CD14-positive monocyte (primary cell): ENCODE measurements at regions not wholly inside any gene's neighbourhood (a gene's known extent, or its start where the extent isn't known, plus 50 kb on each side); places are given as distances from the start of the nearest gene placed in this dataset.

Experiments
- DNase-seq, 3 donors: peaks; one replicate each; pipeline ENCODE4 v3.0.0-alpha.2; 2011 to 2022
- H2AFZ ChIP-seq: 2 replicates; pipeline ENCODE4 v1.6.0; 2012; ENCODE audit warnings: mild to moderate bottlenecking, low read depth, low read length, inconsistent platforms; ENCODE audit not compliant: insufficient read depth, poor library complexity, severe bottlenecking
- H3K27ac ChIP-seq, 2 donors: 1 replicate in 1 of 2; 2 replicates in 1 of 2; pipeline ENCODE4 v1.5.1; 2012 to 2013; ENCODE audit warnings: low read length in 2 of 2, control low read depth in 1 of 2, inconsistent platforms in 1 of 2, low read depth in 1 of 2, mild to moderate bottlenecking in 1 of 2
- H3K27me3 ChIP-seq, 2 donors: one replicate each; pipeline versions ENCODE4 v1.6.0 to v1.6.1; 2011 to 2013; ENCODE audit warnings: low read length in 2 of 2; ENCODE audit not compliant: control insufficient read depth in 2 of 2, insufficient read depth in 2 of 2
- H3K36me3 ChIP-seq, 2 donors: replicated peaks in 1 of 2; 1 replicate in 1 of 2; 2 replicates in 1 of 2; pipeline versions ENCODE4 v1.5.1 to v1.6.1; 2012 to 2013; ENCODE audit warnings: low read length in 2 of 2, control low read depth in 1 of 2, inconsistent platforms in 1 of 2, mild to moderate bottlenecking in 1 of 2; ENCODE audit not compliant: insufficient read depth in 2 of 2, control insufficient read depth in 1 of 2
- H3K4me1 ChIP-seq, 2 donors: 1 replicate in 1 of 2; 2 replicates in 1 of 2; pipeline versions ENCODE4 v1.5.1 to v1.6.1; 2012 to 2013; ENCODE audit warnings: low read length in 2 of 2, control low read depth in 1 of 2, inconsistent platforms in 1 of 2, mild to moderate bottlenecking in 1 of 2, moderate library complexity in 1 of 2; ENCODE audit not compliant: insufficient read depth in 2 of 2, control insufficient read depth in 1 of 2
- H3K4me2 ChIP-seq: replicated peaks from 2 replicates; pipeline ENCODE3; 2012; ENCODE audit warnings: low read length, moderate library complexity, mild to moderate bottlenecking; ENCODE audit not compliant: poor library complexity, severe bottlenecking; ENCODE audit errors: extremely low read depth
- H3K4me3 ChIP-seq, 3 experiments: fragments of 200-600 bp in 1 of 3; sonication (generic) in 1 of 3; replicated peaks in 1 of 3; 1 replicate in 2 of 3; 2 replicates in 1 of 3; pipeline ENCODE4 v1.5.1; 2011 to 2013; ENCODE audit warnings: low read length in 3 of 3, mild to moderate bottlenecking in 3 of 3, control low read depth in 2 of 3, low read depth in 2 of 3, inconsistent platforms in 1 of 3, moderate library complexity in 1 of 3
- H3K79me2 ChIP-seq: 2 replicates; pipeline ENCODE4 v1.6.0; 2012; ENCODE audit warnings: mild to moderate bottlenecking, control low read depth, inconsistent platforms, low read length, moderate library complexity; ENCODE audit not compliant: insufficient read depth
- H3K9ac ChIP-seq: 2 replicates; pipeline ENCODE4 v1.6.0; 2017; ENCODE audit warnings: low read length, mild to moderate bottlenecking; ENCODE audit not compliant: insufficient read depth, poor library complexity, severe bottlenecking
- H3K9me3 ChIP-seq, 2 donors: replicated peaks in 1 of 2; 1 replicate in 1 of 2; 2 replicates in 1 of 2; pipeline versions ENCODE4 v1.5.1 to v1.6.1; 2012 to 2013; ENCODE audit warnings: low read length in 2 of 2, control low read depth in 1 of 2; ENCODE audit not compliant: control insufficient read depth in 1 of 2, insufficient read depth in 1 of 2
- H4K20me1 ChIP-seq: 2 replicates; pipeline ENCODE4 v1.6.0; 2012; ENCODE audit warnings: mild to moderate bottlenecking, low read length, control low read depth, moderate library complexity; ENCODE audit not compliant: insufficient read depth
- H3K27ac Mint-ChIP-seq, 7 donors: one replicate each; pipeline ENCODE4 v1.8.0; 2020; ENCODE audit warnings: mild to moderate bottlenecking in 7 of 7, mixed read lengths in 7 of 7, moderate library complexity in 6 of 7, inconsistent platforms in 2 of 7
- H3K27me3 Mint-ChIP-seq, 3 donors: one replicate each; pipeline ENCODE4 v1.8.0; 2021 to 2022; ENCODE audit warnings: low read depth in 3 of 3, mild to moderate bottlenecking in 3 of 3, mixed read lengths in 3 of 3, moderate library complexity in 3 of 3, inconsistent platforms in 1 of 3
- H3K36me3 Mint-ChIP-seq, 2 donors: one replicate each; pipeline ENCODE4 v1.8.0; 2020; ENCODE audit warnings: mixed read lengths in 2 of 2, inconsistent platforms in 1 of 2, mild to moderate bottlenecking in 1 of 2
- H3K4me1 Mint-ChIP-seq: one replicate; pipeline ENCODE4 v1.8.0; 2020; ENCODE audit warnings: mild to moderate bottlenecking, mixed read lengths
- H3K4me3 Mint-ChIP-seq, 2 donors: one replicate each; pipeline ENCODE4 v1.8.0; 2020; ENCODE audit warnings: mild to moderate bottlenecking in 2 of 2, mixed read lengths in 2 of 2, moderate library complexity in 1 of 2
- H3K9me3 Mint-ChIP-seq, 7 donors: one replicate each; pipeline ENCODE4 v1.8.0; 2020 to 2022; ENCODE audit warnings: mixed read lengths in 7 of 7, mild to moderate bottlenecking in 6 of 7, moderate library complexity in 6 of 7, inconsistent platforms in 2 of 7
- WGBS: methylation state at CpG from one replicate; pipeline ENCODE4 v1.1.5; 2013; ENCODE audit warnings: missing lambda C conversion rate; ENCODE audit not compliant: insufficient coverage; 5-methylcytosine and 5-hydroxymethylcytosine counted together
- intact Hi-C, 2 donors: fragments of 100-400 bp; cut with micrococcal nuclease; formaldehyde crosslinking; loops; one replicate each; pipeline versions ENCODE4 v1.15.0 to v1.15.1; 2023
- TF ChIP-seq, protein P1 (sequence below): fragments of 200-600 bp; IDR thresholded peaks from one replicate; pipeline ENCODE4 v1.8.0; 2022; ENCODE audit warnings: antibody characterized with exemption, mild to moderate bottlenecking

DNA sequence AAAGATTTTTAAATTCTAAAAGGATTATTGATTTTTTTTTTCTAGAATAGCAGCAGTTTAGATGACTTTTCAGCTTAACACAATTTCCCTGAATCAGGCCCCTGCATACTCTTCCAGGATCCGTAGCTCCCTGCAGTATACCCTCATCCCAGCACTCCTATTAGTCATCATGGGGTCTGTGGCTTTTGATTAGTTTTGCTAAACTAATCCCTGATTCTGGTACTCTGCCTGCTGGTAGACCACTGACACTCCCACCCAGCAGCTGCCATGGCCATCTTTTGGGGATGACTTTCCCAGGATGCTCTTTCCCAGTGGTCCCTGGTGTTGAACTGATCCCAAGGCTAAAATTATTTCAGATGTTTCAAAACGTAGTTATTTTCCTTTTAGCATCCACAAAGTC lies 802.0 kb downstream of the RAPGEF2 start:
- H3K4me3 Mint-ChIP-seq, result no peak overlapping the region
- no peak for DNase-seq
- H3K27ac Mint-ChIP-seq, result no peak overlapping the region
- Histone ChIP-seq H3K4me1 (no peaks in the 10 kb centered on the region), H3K4me2 (no peak overlapping the region), H4K20me1 (no peaks in the 10 kb centered on the region), H3K27me3 (no peaks in the 10 kb centered on the region), H3K4me3 (no peak overlapping the region), H3K79me2 (no peaks in the 10 kb centered on the region), H3K9me3 (peaks cover 0 to 10% of the 10 kb centered on the region in 2 donors), H3K27ac (no peak overlapping the region), H3K9ac (no peak overlapping the region), H2AFZ (no peak overlapping the region), H3K36me3 (no peaks in the 10 kb centered on the region)
- WGBS, result 75% methylated on average over 1 of the region's 2 CpGs
- no peaks in the 10 kb centered on the region for H3K4me1 Mint-ChIP-seq
- H3K36me3 Mint-ChIP-seq, result no peaks in the 10 kb centered on the region
- H3K27me3 Mint-ChIP-seq, result peaks cover 0 to 3% (median 2%) of the 10 kb centered on the region in 3 donors
- intact Hi-C loops, result no loop called here
- TF ChIP-seq, protein P1, sequence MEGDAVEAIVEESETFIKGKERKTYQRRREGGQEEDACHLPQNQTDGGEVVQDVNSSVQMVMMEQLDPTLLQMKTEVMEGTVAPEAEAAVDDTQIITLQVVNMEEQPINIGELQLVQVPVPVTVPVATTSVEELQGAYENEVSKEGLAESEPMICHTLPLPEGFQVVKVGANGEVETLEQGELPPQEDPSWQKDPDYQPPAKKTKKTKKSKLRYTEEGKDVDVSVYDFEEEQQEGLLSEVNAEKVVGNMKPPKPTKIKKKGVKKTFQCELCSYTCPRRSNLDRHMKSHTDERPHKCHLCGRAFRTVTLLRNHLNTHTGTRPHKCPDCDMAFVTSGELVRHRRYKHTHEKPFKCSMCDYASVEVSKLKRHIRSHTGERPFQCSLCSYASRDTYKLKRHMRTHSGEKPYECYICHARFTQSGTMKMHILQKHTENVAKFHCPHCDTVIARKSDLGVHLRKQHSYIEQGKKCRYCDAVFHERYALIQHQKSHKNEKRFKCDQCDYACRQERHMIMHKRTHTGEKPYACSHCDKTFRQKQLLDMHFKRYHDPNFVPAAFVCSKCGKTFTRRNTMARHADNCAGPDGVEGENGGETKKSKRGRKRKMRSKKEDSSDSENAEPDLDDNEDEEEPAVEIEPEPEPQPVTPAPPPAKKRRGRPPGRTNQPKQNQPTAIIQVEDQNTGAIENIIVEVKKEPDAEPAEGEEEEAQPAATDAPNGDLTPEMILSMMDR, result no peak
- peaks cover 0 to 6% (median 2%) of the 10 kb centered on the region in 7 donors for H3K9me3 Mint-ChIP-seq

DNA sequence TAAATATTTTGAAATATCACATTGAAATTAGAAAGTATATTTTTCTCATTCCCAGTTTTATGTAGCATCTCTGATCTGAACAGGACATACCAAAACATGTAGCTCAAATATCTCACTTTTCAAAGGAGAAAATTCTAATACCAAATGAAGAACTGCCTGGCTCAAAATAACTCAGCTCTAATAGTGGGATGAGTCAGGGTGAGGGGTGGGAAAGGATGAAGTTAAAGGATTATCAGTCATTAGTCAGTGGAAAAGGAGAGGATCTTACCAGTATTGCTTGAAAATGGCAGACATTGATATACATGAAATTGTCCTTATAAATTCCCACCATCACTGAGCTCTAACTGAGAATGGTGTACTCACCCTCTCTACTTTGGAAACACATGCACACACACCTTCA lies 803.2 kb downstream of the RAPGEF2 start:
- Mint-ChIP-seq H3K9me3 (peaks cover 0 to 6% (median 0%) of the 10 kb centered on the region in 7 donors), H3K4me1 (no peaks in the 10 kb centered on the region), H3K27me3 (no peaks in the 10 kb centered on the region), H3K27ac (no peak overlapping the region), H3K4me3 (no peak overlapping the region), H3K36me3 (no peaks in the 10 kb centered on the region)
- Histone ChIP-seq H3K4me2 (no peak overlapping the region), H3K27me3 (no peaks in the 10 kb centered on the region), H3K9ac (no peak overlapping the region), H4K20me1 (no peaks in the 10 kb centered on the region), H3K79me2 (no peaks in the 10 kb centered on the region), H3K9me3 (peaks cover 0 to 10% of the 10 kb centered on the region in 2 donors), H3K4me1 (no peaks in the 10 kb centered on the region), H3K36me3 (no peaks in the 10 kb centered on the region), H3K4me3 (no peak overlapping the region), H2AFZ (no peak overlapping the region), H3K27ac (no peak overlapping the region)
- no peak for DNase-seq
- intact Hi-C loops, result no loop called here
- TF ChIP-seq, protein P1, result no peak
